ENCODE measurements at regions not wholly inside any gene's neighbourhood (a gene's known extent, or its start where the extent isn't known, plus 50 kb on each side); places are given as distances from the start of the nearest gene placed in this dataset.
A peak's percentile ranks its signal among the peaks of the same experiment; 100 is the strongest.

GRCh38 chr11:109173504-109173903, 248.5 kb upstream of the C11orf87 start:
- no peak for DNase-seq

- DNase-seq, result no peak
Observed at GRCh38 chr11:109184376-109184775, 237.6 kb upstream of the C11orf87 start.

- DNase-seq, result no peak
Observed at GRCh38 chr11:109192864-109193263, 229.1 kb upstream of the C11orf87 start.

GRCh38 chr11:109193880-109194279, 228.1 kb upstream of the C11orf87 start:
- DNase-seq, result no peak

- no peak for DNase-seq
Observed at GRCh38 chr11:109196016-109196415, 226.0 kb upstream of the C11orf87 start.

- no peak for DNase-seq
Observed at GRCh38 chr11:109197656-109198055, 224.3 kb upstream of the C11orf87 start.

GRCh38 chr11:109203176-109203575, 218.8 kb upstream of the C11orf87 start:
- no peak for DNase-seq

- DNase-seq, result no peak
Observed at GRCh38 chr11:109205312-109205711, 216.7 kb upstream of the C11orf87 start.

GRCh38 chr11:109208121-109208520, 213.9 kb upstream of the C11orf87 start:
- DNase-seq, result no peak

- no peak for DNase-seq
Observed at GRCh38 chr11:109209572-109209971, 212.4 kb upstream of the C11orf87 start.

GRCh38 chr11:109221190-109221589, 200.8 kb upstream of the C11orf87 start:
- no peak for DNase-seq

GRCh38 chr11:109222761-109223160, 199.2 kb upstream of the C11orf87 start:
- DNase-seq, result no peak

GRCh38 chr11:109223451-109223850, 198.5 kb upstream of the C11orf87 start:
- DNase-seq, result no peak

GRCh38 chr11:109229682-109230081, 192.3 kb upstream of the C11orf87 start:
- no peak for DNase-seq

GRCh38 chr11:109236188-109236587, 185.8 kb upstream of the C11orf87 start:
- DNase-seq, result no peak

GRCh38 chr11:109236696-109237095, 185.3 kb upstream of the C11orf87 start:
- DNase-seq, result no peak

GRCh38 chr11:109237636-109238035, 184.4 kb upstream of the C11orf87 start:
- no peak for DNase-seq

- no peak for DNase-seq
Observed at GRCh38 chr11:109241988-109242536, 179.9 kb upstream of the C11orf87 start.

GRCh38 chr11:109247071-109247470, 174.9 kb upstream of the C11orf87 start:
- no peak for DNase-seq

GRCh38 chr11:109249597-109249996, 172.4 kb upstream of the C11orf87 start:
- no peak for DNase-seq

- no peak for DNase-seq
Observed at GRCh38 chr11:109251230-109251629, 170.8 kb upstream of the C11orf87 start.

- no peak for DNase-seq
Observed at GRCh38 chr11:109264128-109264527, 157.9 kb upstream of the C11orf87 start.

- peak in 1 of 5 experiments; percentile 1 for DNase-seq
Observed at GRCh38 chr11:109267293-109268095, 154.5 kb upstream of the C11orf87 start.

GRCh38 chr11:109275931-109276330, 146.1 kb upstream of the C11orf87 start:
- no peak for DNase-seq

- DNase-seq, result no peak
Observed at GRCh38 chr11:109285465-109285864, 136.5 kb upstream of the C11orf87 start.

Data from T-helper 2 cell (primary cell).